ENCODE measurements at regions not wholly inside any gene's neighbourhood (a gene's known extent, or its start where the extent isn't known, plus 50 kb on each side); places are given as distances from the start of the nearest gene placed in this dataset.

- TF ChIP-seq JUNB (IDR thresholded peaks at IDR 0.05) (no peak), CHD2 (IDR thresholded peaks at IDR 0.05; ENCODE audit: low read length, partially characterized antibody) (no peak), POLR2A (IDR thresholded peaks at IDR 0.05; ENCODE audit: low read length) (no peak), CTCF (IDR thresholded peaks at IDR 0.05) (no peak), JUN (IDR thresholded peaks at IDR 0.05) (no peak)
Measured at GRCh38 chr10:53453196-53453595, 680.6 kb upstream of the MBL2 start.

Measured in A549 (cell line).